ENCODE measurements at regions not wholly inside any gene's neighbourhood (a gene's known extent, or its start where the extent isn't known, plus 50 kb on each side); places are given as distances from the start of the nearest gene placed in this dataset.

- Mint-ChIP-seq H3K9me3 (peaks cover 40% of the 10 kb centered on the region), H3K27me3 (ENCODE audit: low read depth) (no peaks in the 10 kb centered on the region), H3K4me3 (no peak overlapping the region), H3K27ac (no peak overlapping the region), H3K36me3 (no peaks in the 10 kb centered on the region), H3K4me1 (no peaks in the 10 kb centered on the region)
- no peak for DNase-seq (ENCODE audit: low spot score in 2 of 2, unreplicated experiment in 2 of 2)
- no peak for TF ChIP-seq CTCF (IDR thresholded peaks at IDR 0.05; ENCODE audit: unreplicated experiment)
Measured at GRCh38 chr1:163013826-163014600, 55.1 kb upstream of the RGS4 start.

- H3K4me1 Mint-ChIP-seq = no peaks in the 10 kb centered on the region
- no peaks in the 10 kb centered on the region for H3K9me3 Mint-ChIP-seq
- no peaks in the 10 kb centered on the region for H3K27me3 Mint-ChIP-seq (ENCODE audit: low read depth)
- DNase-seq (ENCODE audit: low spot score in 2 of 2, unreplicated experiment in 2 of 2) = no peak
- H3K36me3 Mint-ChIP-seq = no peaks in the 10 kb centered on the region
- H3K27ac Mint-ChIP-seq = no peak overlapping the region
- TF ChIP-seq CTCF (IDR thresholded peaks at IDR 0.05; ENCODE audit: unreplicated experiment) = no peak
- H3K4me3 Mint-ChIP-seq = no peak overlapping the region
Measured at GRCh38 chr1:163006051-163006834, 62.9 kb upstream of the RGS4 start.

- Mint-ChIP-seq H3K4me3 (no peak overlapping the region), H3K36me3 (no peaks in the 10 kb centered on the region), H3K27me3 (ENCODE audit: low read depth) (no peaks in the 10 kb centered on the region), H3K9me3 (no peaks in the 10 kb centered on the region), H3K4me1 (peaks cover 7% of the 10 kb centered on the region), H3K27ac (no peak overlapping the region)
- DNase-seq (ENCODE audit: low spot score in 2 of 2, unreplicated experiment in 2 of 2) = no peak
- no peak for TF ChIP-seq CTCF (IDR thresholded peaks at IDR 0.05; ENCODE audit: unreplicated experiment)
Measured at GRCh38 chr1:162997499-162998285, 71.5 kb upstream of the RGS4 start.

GRCh38 chr1:162996261-162996660 is 72.9 kb upstream of the RGS4 start:
- Mint-ChIP-seq H3K36me3 (no peaks in the 10 kb centered on the region), H3K4me3 (no peak overlapping the region)
- TF ChIP-seq CTCF (IDR thresholded peaks at IDR 0.05; ENCODE audit: unreplicated experiment) = no peak

GRCh38 chr1:162994921-162995320 is 74.2 kb upstream of the RGS4 start:
- DNase-seq (ENCODE audit: low spot score in 2 of 2, unreplicated experiment in 2 of 2) = no peak
- Mint-ChIP-seq H3K27ac (no peak overlapping the region), H3K27me3 (ENCODE audit: low read depth) (no peaks in the 10 kb centered on the region), H3K9me3 (no peaks in the 10 kb centered on the region), H3K36me3 (no peaks in the 10 kb centered on the region), H3K4me1 (peaks cover 7% of the 10 kb centered on the region), H3K4me3 (no peak overlapping the region)
- no peak for TF ChIP-seq CTCF (IDR thresholded peaks at IDR 0.05; ENCODE audit: unreplicated experiment)

More at GRCh38 chr1:162996261-162996660, 72.9 kb upstream of the RGS4 start:
- H3K9me3 Mint-ChIP-seq = no peaks in the 10 kb centered on the region
- DNase-seq (ENCODE audit: low spot score in 2 of 2, unreplicated experiment in 2 of 2) = no peak
- H3K4me1 Mint-ChIP-seq = peaks cover 7% of the 10 kb centered on the region
- no peaks in the 10 kb centered on the region for H3K27me3 Mint-ChIP-seq (ENCODE audit: low read depth)
- H3K27ac Mint-ChIP-seq = no peak overlapping the region

All from mesothelial cell of epicardium (in vitro differentiated cells).